WTC11 (cell line): ENCODE measurements at regions not wholly inside any gene's neighbourhood (a gene's known extent, or its start where the extent isn't known, plus 50 kb on each side); places are given as distances from the start of the nearest gene placed in this dataset.

Experiments used
- ATAC-seq: fragments of 200-7000 bp; cut with Tn5 transposase; 2 replicates; pipeline ENCODE4 v1.10.0; 2021; ENCODE audit warnings: mild to moderate bottlenecking, moderate library complexity
- CTCF ChIA-PET: fragments of 300-600 bp; sonication (Branson Sonifier 250); formaldehyde crosslinking; loops from one replicate; lab custom pipeline; 2021; ENCODE audit warnings: antibody characterized with exemption; lab: Charles Lee
- POLR2A ChIA-PET: fragments of 350-600 bp; sonication (Branson Sonifier 250); formaldehyde crosslinking; loops from one replicate; lab custom pipeline; 2021; ENCODE audit warnings: antibody characterized with exemption; lab: Charles Lee
- DNase-seq: peaks from one replicate; pipeline ENCODE4 v3.0.0; 2021; ENCODE audit warnings: low spot score
- H3K27ac Mint-ChIP-seq: 2 replicates; pipeline ENCODE4 v1.8.0; 2021; ENCODE audit warnings: mixed read lengths
- H3K27me3 Mint-ChIP-seq: 2 replicates; pipeline ENCODE4 v1.8.0; 2021; ENCODE audit warnings: low read depth, mild to moderate bottlenecking, moderate library complexity, mixed read lengths
- H3K36me3 Mint-ChIP-seq: 2 replicates; pipeline ENCODE4 v1.8.0; 2021; ENCODE audit warnings: mixed read lengths
- H3K4me1 Mint-ChIP-seq: 2 replicates; pipeline ENCODE4 v1.8.0; 2022; ENCODE audit warnings: mixed read lengths
- H3K4me3 Mint-ChIP-seq: 2 replicates; pipeline ENCODE4 v1.8.0; 2021; ENCODE audit warnings: mild to moderate bottlenecking, moderate library complexity, mixed read lengths
- H3K9me3 Mint-ChIP-seq: 2 replicates; pipeline ENCODE4 v1.8.0; 2021; ENCODE audit warnings: mixed read lengths
- CTCF ChIP-seq: fragments of 200-600 bp; IDR thresholded peaks from 2 replicates; pipeline ENCODE4 v1.8.0; 2022; ENCODE audit warnings: antibody characterized with exemption
- ELF4 ChIP-seq: sonication (generic); formaldehyde crosslinking; IDR thresholded peaks from 2 replicates; pipeline ENCODE4 v1.8.1; 2022; ENCODE audit warnings: low read depth, mild to moderate bottlenecking, moderate library complexity, missing genetic modification reagents
- GABPB1 ChIP-seq: sonication (generic); formaldehyde crosslinking; IDR thresholded peaks from 2 replicates; pipeline ENCODE4 v1.8.1; 2023; ENCODE audit warnings: mild to moderate bottlenecking, missing genetic modification reagents
- GRHL2 ChIP-seq: fragments of 250-450 bp; sonication (Bioruptor Pico); IDR thresholded peaks from 2 replicates; pipeline ENCODE4 v1.8.0; 2022; ENCODE audit warnings: mild to moderate bottlenecking, moderate library complexity; ENCODE audit not compliant: insufficient replicate concordance, severe bottlenecking
- MXD4 ChIP-seq: fragments of 250-450 bp; sonication (Bioruptor Pico); IDR thresholded peaks from 2 replicates; pipeline ENCODE4 v1.8.0; 2021; ENCODE audit warnings: mild to moderate bottlenecking, moderate library complexity, borderline replicate concordance
- PRRX2 ChIP-seq: fragments of 250-450 bp; sonication (Bioruptor Pico); IDR thresholded peaks from 2 replicates; pipeline ENCODE4 v1.8.0; 2021; ENCODE audit warnings: mild to moderate bottlenecking
- SMAD3 ChIP-seq: sonication (generic); formaldehyde crosslinking; IDR thresholded peaks from 2 replicates; pipeline ENCODE4 v1.8.0; 2022; ENCODE audit warnings: missing genetic modification reagents, mild to moderate bottlenecking, borderline replicate concordance
- SOX15 ChIP-seq: fragments of 250-450 bp; sonication (Bioruptor Pico); IDR thresholded peaks from 2 replicates; pipeline ENCODE4 v1.9.0; 2021; ENCODE audit warnings: mild to moderate bottlenecking
- ZNF121 ChIP-seq: sonication (generic); formaldehyde crosslinking; IDR thresholded peaks from 2 replicates; pipeline ENCODE4 v1.8.0; 2023; ENCODE audit warnings: missing genetic modification reagents
- ZNF138 ChIP-seq: sonication (generic); formaldehyde crosslinking; conservative IDR thresholded peaks from 2 replicates; pipeline ENCODE4 v1.8.1; 2022; ENCODE audit warnings: mild to moderate bottlenecking, moderate library complexity, missing genetic modification reagents
- ZNF263 ChIP-seq: sonication (generic); formaldehyde crosslinking; IDR thresholded peaks from 2 replicates; pipeline ENCODE4 v1.8.1; 2022; ENCODE audit warnings: low read depth, mild to moderate bottlenecking, moderate library complexity, missing genetic modification reagents
- ZNF281 ChIP-seq: sonication (generic); formaldehyde crosslinking; IDR thresholded peaks from 2 replicates; pipeline ENCODE4 v1.8.0; 2023; ENCODE audit warnings: mild to moderate bottlenecking, missing genetic modification reagents
- ZNF532 ChIP-seq: fragments of 250-450 bp; sonication (Bioruptor Pico); IDR thresholded peaks from 2 replicates; pipeline ENCODE4 v1.9.0; 2021; ENCODE audit warnings: mild to moderate bottlenecking, borderline replicate concordance
- ZNF671 ChIP-seq: fragments of 250-450 bp; sonication (Bioruptor Pico); IDR thresholded peaks from 2 replicates; pipeline ENCODE4 v1.8.0; 2021; ENCODE audit warnings: mild to moderate bottlenecking
- TF ChIP-seq, protein P1 (sequence below): sonication (generic); formaldehyde crosslinking; IDR thresholded peaks from 2 replicates; pipeline ENCODE4 v1.8.0; 2023; ENCODE audit warnings: missing genetic modification reagents
- TF ChIP-seq, protein P2 (sequence below): sonication (generic); formaldehyde crosslinking; IDR thresholded peaks from 2 replicates; pipeline ENCODE4 v1.8.1; 2023; ENCODE audit warnings: mild to moderate bottlenecking, missing genetic modification reagents, moderate library complexity
- TF ChIP-seq, protein P3 (sequence below): sonication (generic); formaldehyde crosslinking; IDR thresholded peaks from 2 replicates; pipeline ENCODE4 v1.8.1; 2023; ENCODE audit warnings: mild to moderate bottlenecking, missing genetic modification reagents, moderate library complexity
- TF ChIP-seq, protein P4 (sequence below): fragments of 250-450 bp; sonication (Bioruptor Pico); IDR thresholded peaks from 2 replicates; pipeline ENCODE4 v1.9.0; 2021; ENCODE audit warnings: mild to moderate bottlenecking

- no peaks in the 10 kb centered on the region for H3K4me1 Mint-ChIP-seq
These were observed 84.9 kb downstream of the NPTX2 start for GRCh38 chr7:98702021-98702420.

GRCh38 chr7:98703916-98704315 lies 86.8 kb downstream of the NPTX2 start:
- Mint-ChIP-seq H3K4me1 (no peaks in the 10 kb centered on the region), H3K36me3 (no peaks in the 10 kb centered on the region), H3K27ac (no peak overlapping the region), H3K4me3 (no peak overlapping the region), H3K27me3 (peaks cover 6% of the 10 kb centered on the region), H3K9me3 (peaks cover 4% of the 10 kb centered on the region; the same call in 1 of the 2 replicates)
- ATAC-seq (no peak), DNase-seq (no peak)
- CTCF ChIA-PET, result interaction anchor here (0.5 to 1.1 kb wide), 2 partner anchors 42 to 270 kb away, joined by 3 to 5 read pairs; no protein-coding TSS in a partner anchor
- POLR2A ChIA-PET, result no interaction called here
- TF ChIP-seq, protein P1, sequence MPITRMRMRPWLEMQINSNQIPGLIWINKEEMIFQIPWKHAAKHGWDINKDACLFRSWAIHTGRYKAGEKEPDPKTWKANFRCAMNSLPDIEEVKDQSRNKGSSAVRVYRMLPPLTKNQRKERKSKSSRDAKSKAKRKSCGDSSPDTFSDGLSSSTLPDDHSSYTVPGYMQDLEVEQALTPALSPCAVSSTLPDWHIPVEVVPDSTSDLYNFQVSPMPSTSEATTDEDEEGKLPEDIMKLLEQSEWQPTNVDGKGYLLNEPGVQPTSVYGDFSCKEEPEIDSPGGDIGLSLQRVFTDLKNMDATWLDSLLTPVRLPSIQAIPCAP, result no peak
- TF ChIP-seq ZNF281, result no peak
- no peak for TF ChIP-seq SMAD3 (CRISPR knock-in tag)
- no peak for TF ChIP-seq CTCF
- TF ChIP-seq, protein P2, sequence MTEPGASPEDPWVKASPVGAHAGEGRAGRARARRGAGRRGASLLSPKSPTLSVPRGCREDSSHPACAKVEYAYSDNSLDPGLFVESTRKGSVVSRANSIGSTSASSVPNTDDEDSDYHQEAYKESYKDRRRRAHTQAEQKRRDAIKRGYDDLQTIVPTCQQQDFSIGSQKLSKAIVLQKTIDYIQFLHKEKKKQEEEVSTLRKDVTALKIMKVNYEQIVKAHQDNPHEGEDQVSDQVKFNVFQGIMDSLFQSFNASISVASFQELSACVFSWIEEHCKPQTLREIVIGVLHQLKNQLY, result no peak

More at GRCh38 chr7:98702021-98702420, 84.9 kb downstream of the NPTX2 start:
- ATAC-seq (no peak), DNase-seq (no peak)
- peaks cover 6% of the 10 kb centered on the region for H3K27me3 Mint-ChIP-seq
- POLR2A ChIA-PET, result interaction anchor here (0.7 kb wide), 1 partner anchor 13 kb away, joined by 4 read pairs; no protein-coding TSS in a partner anchor
- H3K4me3 Mint-ChIP-seq, result no peak overlapping the region
- peaks cover 4% of the 10 kb centered on the region for H3K36me3 Mint-ChIP-seq
- H3K27ac Mint-ChIP-seq, result no peak overlapping the region
- TF ChIP-seq, protein P1, result no peak
- TF ChIP-seq ZNF671 (no peak), ZNF121 (CRISPR knock-in tag) (no peak), GABPB1 (no peak), SOX15 (CRISPR knock-in tag) (no peak), PRRX2 (CRISPR knock-in tag) (no peak), MXD4 (CRISPR knock-in tag) (no peak), ZNF138 (CRISPR knock-in tag) (no peak), ELF4 (CRISPR knock-in tag) (no peak), ZNF532 (no peak), ZNF263 (CRISPR knock-in tag) (no peak), GRHL2 (no peak)
- TF ChIP-seq, protein P3, sequence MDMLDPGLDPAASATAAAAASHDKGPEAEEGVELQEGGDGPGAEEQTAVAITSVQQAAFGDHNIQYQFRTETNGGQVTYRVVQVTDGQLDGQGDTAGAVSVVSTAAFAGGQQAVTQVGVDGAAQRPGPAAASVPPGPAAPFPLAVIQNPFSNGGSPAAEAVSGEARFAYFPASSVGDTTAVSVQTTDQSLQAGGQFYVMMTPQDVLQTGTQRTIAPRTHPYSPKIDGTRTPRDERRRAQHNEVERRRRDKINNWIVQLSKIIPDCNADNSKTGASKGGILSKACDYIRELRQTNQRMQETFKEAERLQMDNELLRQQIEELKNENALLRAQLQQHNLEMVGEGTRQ (CRISPR knock-in tag), result no peak
- TF ChIP-seq, protein P4, sequence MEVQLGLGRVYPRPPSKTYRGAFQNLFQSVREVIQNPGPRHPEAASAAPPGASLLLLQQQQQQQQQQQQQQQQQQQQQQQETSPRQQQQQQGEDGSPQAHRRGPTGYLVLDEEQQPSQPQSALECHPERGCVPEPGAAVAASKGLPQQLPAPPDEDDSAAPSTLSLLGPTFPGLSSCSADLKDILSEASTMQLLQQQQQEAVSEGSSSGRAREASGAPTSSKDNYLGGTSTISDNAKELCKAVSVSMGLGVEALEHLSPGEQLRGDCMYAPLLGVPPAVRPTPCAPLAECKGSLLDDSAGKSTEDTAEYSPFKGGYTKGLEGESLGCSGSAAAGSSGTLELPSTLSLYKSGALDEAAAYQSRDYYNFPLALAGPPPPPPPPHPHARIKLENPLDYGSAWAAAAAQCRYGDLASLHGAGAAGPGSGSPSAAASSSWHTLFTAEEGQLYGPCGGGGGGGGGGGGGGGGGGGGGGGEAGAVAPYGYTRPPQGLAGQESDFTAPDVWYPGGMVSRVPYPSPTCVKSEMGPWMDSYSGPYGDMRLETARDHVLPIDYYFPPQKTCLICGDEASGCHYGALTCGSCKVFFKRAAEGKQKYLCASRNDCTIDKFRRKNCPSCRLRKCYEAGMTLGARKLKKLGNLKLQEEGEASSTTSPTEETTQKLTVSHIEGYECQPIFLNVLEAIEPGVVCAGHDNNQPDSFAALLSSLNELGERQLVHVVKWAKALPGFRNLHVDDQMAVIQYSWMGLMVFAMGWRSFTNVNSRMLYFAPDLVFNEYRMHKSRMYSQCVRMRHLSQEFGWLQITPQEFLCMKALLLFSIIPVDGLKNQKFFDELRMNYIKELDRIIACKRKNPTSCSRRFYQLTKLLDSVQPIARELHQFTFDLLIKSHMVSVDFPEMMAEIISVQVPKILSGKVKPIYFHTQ (CRISPR knock-in tag), result no peak
- peaks cover 5% of the 10 kb centered on the region for H3K9me3 Mint-ChIP-seq
- CTCF ChIA-PET, result no interaction called here
